Right lobe of liver (tissue), 4 donors: ENCODE measurements at regions not wholly inside any gene's neighbourhood (a gene's known extent, or its start where the extent isn't known, plus 50 kb on each side); places are given as distances from the start of the nearest gene placed in this dataset.

Source experiments
- POLR2A ChIP-seq: fragments of 450-650 bp; IDR thresholded peaks from one replicate; pipeline ENCODE4 v1.6.1; 2017; ENCODE audit warnings: antibody characterized with exemption, mild to moderate bottlenecking
- TF ChIP-seq, protein P1 (sequence below), 4 donors: fragments of 200-600 bp in 3 of 4; fragments of 450-650 bp in 1 of 4; IDR thresholded peaks; one replicate each; pipeline versions ENCODE4 v1.5.1 to v1.8.0; 2016 to 2022; ENCODE audit warnings: antibody characterized with exemption in 4 of 4, mild to moderate bottlenecking in 2 of 4
- donor health status: DM: no; HTN: no; CAD: no.
- donor health status: DM: no; HTN: no; CAD: no.
- donor health status: DM: no; HTN: yes; CAD: no.

DNA sequence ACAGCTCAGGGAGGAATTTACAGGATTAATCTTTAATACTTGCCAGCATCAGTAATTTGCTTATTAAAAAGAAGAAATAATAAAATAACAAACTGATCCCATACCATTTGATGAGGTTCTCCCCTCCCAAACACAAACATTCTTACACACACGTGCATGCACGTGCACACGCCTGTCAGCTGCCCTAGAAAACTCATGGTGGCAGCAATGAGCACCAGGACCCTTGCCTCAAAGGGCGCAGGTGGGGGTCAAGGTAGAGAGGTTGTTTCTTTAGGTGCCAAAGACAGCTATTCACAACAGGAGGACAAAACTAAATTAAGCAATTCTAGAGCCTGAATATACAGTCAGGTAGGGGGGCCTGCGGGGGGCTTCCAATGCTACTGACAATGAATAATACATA, 219.3 kb downstream of the BUD13 start:
- TF ChIP-seq POLR2A, result no peak
- TF ChIP-seq, protein P1, sequence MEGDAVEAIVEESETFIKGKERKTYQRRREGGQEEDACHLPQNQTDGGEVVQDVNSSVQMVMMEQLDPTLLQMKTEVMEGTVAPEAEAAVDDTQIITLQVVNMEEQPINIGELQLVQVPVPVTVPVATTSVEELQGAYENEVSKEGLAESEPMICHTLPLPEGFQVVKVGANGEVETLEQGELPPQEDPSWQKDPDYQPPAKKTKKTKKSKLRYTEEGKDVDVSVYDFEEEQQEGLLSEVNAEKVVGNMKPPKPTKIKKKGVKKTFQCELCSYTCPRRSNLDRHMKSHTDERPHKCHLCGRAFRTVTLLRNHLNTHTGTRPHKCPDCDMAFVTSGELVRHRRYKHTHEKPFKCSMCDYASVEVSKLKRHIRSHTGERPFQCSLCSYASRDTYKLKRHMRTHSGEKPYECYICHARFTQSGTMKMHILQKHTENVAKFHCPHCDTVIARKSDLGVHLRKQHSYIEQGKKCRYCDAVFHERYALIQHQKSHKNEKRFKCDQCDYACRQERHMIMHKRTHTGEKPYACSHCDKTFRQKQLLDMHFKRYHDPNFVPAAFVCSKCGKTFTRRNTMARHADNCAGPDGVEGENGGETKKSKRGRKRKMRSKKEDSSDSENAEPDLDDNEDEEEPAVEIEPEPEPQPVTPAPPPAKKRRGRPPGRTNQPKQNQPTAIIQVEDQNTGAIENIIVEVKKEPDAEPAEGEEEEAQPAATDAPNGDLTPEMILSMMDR (IDR thresholded peaks at IDR 0.05), result no peak
